ENCODE measurements at regions not wholly inside any gene's neighbourhood (a gene's known extent, or its start where the extent isn't known, plus 50 kb on each side); places are given as distances from the start of the nearest gene placed in this dataset.
A peak's percentile ranks its signal among the peaks of the same experiment; 100 is the strongest.

GRCh38 chrX:1835056-1835455, 220.2 kb downstream of the ASMT start:
- CTCF ChIA-PET = no interaction called here
- H3K27ac ChIP-seq (ENCODE audit: extremely low read depth, low read depth, low read length) = no peak overlapping the region
- H3K4me3 ChIP-seq (ENCODE audit: low read depth, low read length) = no peak overlapping the region
- H3K36me3 ChIP-seq (ENCODE audit: control insufficient read depth in 2 of 2, insufficient read depth in 1 of 2, low read length in 2 of 2) = no peaks in the 10 kb centered on the region; a peak in 1 of 3 replicates
- no peaks in the 10 kb centered on the region for H3K4me1 ChIP-seq (ENCODE audit: control insufficient read depth, insufficient read depth, low read length)
- TF ChIP-seq KLF9 (tag by site-specific recombination; IDR thresholded peaks at IDR 0.05; ENCODE audit: low read depth) = no peak
- TF ChIP-seq ZNF561 (tag by site-specific recombination; IDR thresholded peaks at IDR 0.05; ENCODE audit: borderline replicate concordance) = no peak
- TF ChIP-seq KLF7 (tag by site-specific recombination; IDR thresholded peaks at IDR 0.05; ENCODE audit: borderline replicate concordance) = no peak
- no peak for TF ChIP-seq FEZF1 (tag by site-specific recombination; IDR thresholded peaks at IDR 0.05)
- TF ChIP-seq ZNF211 (tag by site-specific recombination; IDR thresholded peaks at IDR 0.05; ENCODE audit: low read depth) = no peak
- no peak for TF ChIP-seq RBAK (tag by site-specific recombination; IDR thresholded peaks at IDR 0.05)
- no peak for TF ChIP-seq ZSCAN23 (tag by site-specific recombination; IDR thresholded peaks at IDR 0.05)
- TF ChIP-seq ZNF133 (tag by site-specific recombination; IDR thresholded peaks at IDR 0.05) = no peak
- POLR2A ChIA-PET = no interaction called here
- H3K9me3 ChIP-seq (ENCODE audit: control insufficient read depth, insufficient read depth, low read depth, low read length) = no peaks in the 10 kb centered on the region

- H3K27ac ChIP-seq (ENCODE audit: extremely low read depth, low read depth, low read length) = no peak overlapping the region
- no peaks in the 10 kb centered on the region for H3K9me3 ChIP-seq (ENCODE audit: control insufficient read depth, insufficient read depth, low read depth, low read length)
- ChIA-PET POLR2A (no interaction called here), CTCF (no interaction called here)
- H3K4me1 ChIP-seq (ENCODE audit: control insufficient read depth, insufficient read depth, low read length) = no peaks in the 10 kb centered on the region
- no peaks in the 10 kb centered on the region; a peak in 1 of 3 replicates for H3K36me3 ChIP-seq (ENCODE audit: control insufficient read depth in 2 of 2, insufficient read depth in 1 of 2, low read length in 2 of 2)
- H3K4me3 ChIP-seq (ENCODE audit: low read depth, low read length) = no peak overlapping the region
- no peak for TF ChIP-seq SALL2 (tag by site-specific recombination; IDR thresholded peaks at IDR 0.05; ENCODE audit: borderline replicate concordance)
- peak; percentile 55 for TF ChIP-seq SETDB1 (IDR thresholded peaks at IDR 0.05; ENCODE audit: insufficient read length, low read length)
These were observed 221.8 kb downstream of the ASMT start for GRCh38 chrX:1836683-1837082.

DNA sequence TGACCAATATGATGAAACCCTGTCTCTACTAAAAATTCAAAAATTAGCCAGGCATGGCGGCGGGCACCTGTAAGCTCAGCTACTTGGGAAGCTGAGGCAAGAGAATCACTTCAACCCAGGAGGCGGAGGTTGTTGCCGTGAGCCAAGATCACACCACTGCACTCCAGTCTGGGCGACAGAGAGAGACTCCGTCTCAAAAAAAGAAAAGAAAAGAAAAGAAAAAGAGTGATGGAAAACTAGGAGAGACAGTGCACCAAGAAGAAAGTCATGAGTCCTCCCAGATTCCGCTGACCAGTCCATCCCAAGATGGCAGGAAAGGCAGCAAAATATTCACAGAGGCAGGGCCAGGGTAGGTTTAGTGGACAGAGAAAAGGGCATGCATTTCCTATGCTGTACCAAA, 226.9 kb downstream of the ASMT start:
- CTCF ChIA-PET = no interaction called here
- no peaks in the 10 kb centered on the region for H3K4me1 ChIP-seq (ENCODE audit: control insufficient read depth, insufficient read depth, low read length)
- POLR2A ChIA-PET = no interaction called here
- TF ChIP-seq KLF16 (tag by site-specific recombination; IDR thresholded peaks at IDR 0.05) (no peak), ZNF350 (tag by site-specific recombination; IDR thresholded peaks at IDR 0.05) (no peak), ZNF19 (tag by site-specific recombination; IDR thresholded peaks at IDR 0.05; ENCODE audit: low read depth) (no peak), ZNF654 (tag by site-specific recombination; IDR thresholded peaks at IDR 0.05; ENCODE audit: low read depth) (no peak), ZNF221 (tag by site-specific recombination; IDR thresholded peaks at IDR 0.05; ENCODE audit: borderline replicate concordance) (no peak), ZNF558 (tag by site-specific recombination; IDR thresholded peaks at IDR 0.05) (no peak), HOXA7 (CRISPR knock-in tag; IDR thresholded peaks at IDR 0.05; ENCODE audit: borderline replicate concordance) (no peak), OSR2 (tag by site-specific recombination; IDR thresholded peaks at IDR 0.05) (no peak), ZNF10 (tag by site-specific recombination; IDR thresholded peaks at IDR 0.05) (no peak), ZNF530 (tag by site-specific recombination; IDR thresholded peaks at IDR 0.05; ENCODE audit: low read depth) (no peak), ZBTB1 (tag by site-specific recombination; IDR thresholded peaks at IDR 0.05) (no peak), ZNF701 (tag by site-specific recombination; IDR thresholded peaks at IDR 0.05) (no peak), ZBTB49 (tag by site-specific recombination; IDR thresholded peaks at IDR 0.05; ENCODE audit: low read depth) (no peak), ZBTB26 (tag by site-specific recombination; optimal IDR thresholded peaks at IDR 0.05) (no peak), ZNF843 (tag by site-specific recombination; IDR thresholded peaks at IDR 0.05) (no peak), ZNF354C (tag by site-specific recombination; IDR thresholded peaks at IDR 0.05; ENCODE audit: borderline replicate concordance, low read depth) (no peak)
- TF ChIP-seq, protein P1, sequence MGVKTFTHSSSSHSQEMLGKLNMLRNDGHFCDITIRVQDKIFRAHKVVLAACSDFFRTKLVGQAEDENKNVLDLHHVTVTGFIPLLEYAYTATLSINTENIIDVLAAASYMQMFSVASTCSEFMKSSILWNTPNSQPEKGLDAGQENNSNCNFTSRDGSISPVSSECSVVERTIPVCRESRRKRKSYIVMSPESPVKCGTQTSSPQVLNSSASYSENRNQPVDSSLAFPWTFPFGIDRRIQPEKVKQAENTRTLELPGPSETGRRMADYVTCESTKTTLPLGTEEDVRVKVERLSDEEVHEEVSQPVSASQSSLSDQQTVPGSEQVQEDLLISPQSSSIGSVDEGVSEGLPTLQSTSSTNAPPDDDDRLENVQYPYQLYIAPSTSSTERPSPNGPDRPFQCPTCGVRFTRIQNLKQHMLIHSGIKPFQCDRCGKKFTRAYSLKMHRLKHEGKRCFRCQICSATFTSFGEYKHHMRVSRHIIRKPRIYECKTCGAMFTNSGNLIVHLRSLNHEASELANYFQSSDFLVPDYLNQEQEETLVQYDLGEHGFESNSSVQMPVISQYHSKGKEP (tag by site-specific recombination; IDR thresholded peaks at IDR 0.05) = no peak
- TF ChIP-seq, protein P2, sequence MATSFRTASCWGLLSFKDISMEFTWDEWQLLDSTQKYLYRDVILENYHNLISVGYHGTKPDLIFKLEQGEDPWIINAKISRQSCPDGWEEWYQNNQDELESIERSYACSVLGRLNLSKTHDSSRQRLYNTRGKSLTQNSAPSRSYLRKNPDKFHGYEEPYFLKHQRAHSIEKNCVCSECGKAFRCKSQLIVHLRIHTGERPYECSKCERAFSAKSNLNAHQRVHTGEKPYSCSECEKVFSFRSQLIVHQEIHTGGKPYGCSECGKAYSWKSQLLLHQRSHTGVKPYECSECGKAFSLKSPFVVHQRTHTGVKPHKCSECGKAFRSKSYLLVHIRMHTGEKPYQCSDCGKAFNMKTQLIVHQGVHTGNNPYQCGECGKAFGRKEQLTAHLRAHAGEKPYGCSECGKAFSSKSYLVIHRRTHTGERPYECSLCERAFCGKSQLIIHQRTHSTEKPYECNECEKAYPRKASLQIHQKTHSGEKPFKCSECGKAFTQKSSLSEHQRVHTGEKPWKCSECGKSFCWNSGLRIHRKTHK (tag by site-specific recombination; IDR thresholded peaks at IDR 0.05) = no peak

More for the DNA sequence above, 226.9 kb downstream of the ASMT start:
- Histone ChIP-seq H3K36me3 (ENCODE audit: control insufficient read depth in 2 of 2, insufficient read depth in 1 of 2, low read length in 2 of 2) (no peaks in the 10 kb centered on the region), H3K9me3 (ENCODE audit: control insufficient read depth, insufficient read depth, low read depth, low read length) (no peaks in the 10 kb centered on the region), H3K27ac (ENCODE audit: extremely low read depth, low read depth, low read length) (no peak overlapping the region), H3K4me3 (ENCODE audit: low read depth, low read length) (no peak overlapping the region)
